ENCODE measurements at regions not wholly inside any gene's neighbourhood (a gene's known extent, or its start where the extent isn't known, plus 50 kb on each side); places are given as distances from the start of the nearest gene placed in this dataset.
A peak's percentile ranks its signal among the peaks of the same experiment; 100 is the strongest.
"Not testable (repeated sequence)": the region's sequence is repeated elsewhere in the genome, so short reads cannot be mapped to it uniquely, and the experiment has no call there.

GRCh38 chr14:101616202-101616601 is 54.9 kb downstream of the DIO3 start:
- no peak for DNase-seq (ENCODE audit: low read depth)

GRCh38 chr14:101619484-101619883 is 58.2 kb downstream of the DIO3 start:
- DNase-seq (ENCODE audit: low read depth): no peak

GRCh38 chr14:101620031-101620788 is 58.9 kb downstream of the DIO3 start:
- no peak for DNase-seq (ENCODE audit: low read depth)

- DNase-seq (ENCODE audit: low read depth): no peak
Measured at GRCh38 chr14:101620821-101621785, 59.8 kb downstream of the DIO3 start.

- DNase-seq (ENCODE audit: low read depth): no peak
Measured at GRCh38 chr14:101622251-101623076, 61.2 kb downstream of the DIO3 start.

- DNase-seq (ENCODE audit: low read depth): no peak
Measured at GRCh38 chr14:101623077-101623372, 61.7 kb downstream of the DIO3 start.

GRCh38 chr14:101623685-101624444 is 62.6 kb downstream of the DIO3 start:
- DNase-seq (ENCODE audit: low read depth): no peak

- no peak for DNase-seq (ENCODE audit: low read depth)
Measured at GRCh38 chr14:101624536-101624935, 63.2 kb downstream of the DIO3 start.

GRCh38 chr14:101625336-101626097 is 64.2 kb downstream of the DIO3 start:
- DNase-seq (ENCODE audit: low read depth): no peak

- no peak for DNase-seq (ENCODE audit: low read depth)
Measured at GRCh38 chr14:101626331-101626730, 65.0 kb downstream of the DIO3 start.

- DNase-seq (ENCODE audit: low read depth): no peak
Measured at GRCh38 chr14:101627915-101628262, 66.6 kb downstream of the DIO3 start.

GRCh38 chr14:101628471-101628966 is 67.2 kb downstream of the DIO3 start:
- peak; percentile 34 for DNase-seq (ENCODE audit: low read depth)

GRCh38 chr14:101628975-101629374 is 67.7 kb downstream of the DIO3 start:
- no peak for DNase-seq (ENCODE audit: low read depth)

GRCh38 chr14:101630056-101630965 is 69.0 kb downstream of the DIO3 start:
- DNase-seq (ENCODE audit: low read depth): no peak

GRCh38 chr14:101631199-101631598 is 69.9 kb downstream of the DIO3 start:
- DNase-seq (ENCODE audit: low read depth): no peak

GRCh38 chr14:101631970-101632369 is 70.7 kb downstream of the DIO3 start:
- DNase-seq (ENCODE audit: low read depth): not testable (repeated sequence)

GRCh38 chr14:101632520-101632919 is 71.2 kb downstream of the DIO3 start:
- DNase-seq (ENCODE audit: low read depth): no peak

GRCh38 chr14:101633276-101633675 is 72.0 kb downstream of the DIO3 start:
- DNase-seq (ENCODE audit: low read depth): no peak

- no peak for DNase-seq (ENCODE audit: low read depth)
Measured at GRCh38 chr14:101634202-101634849, 73.0 kb downstream of the DIO3 start.

Measured in stromal cell of bone marrow (primary cell).